SK-N-SH treated with all-trans-retinoic acid at 6 μM for 48 hours (cell line): ENCODE measurements at regions not wholly inside any gene's neighbourhood (a gene's known extent, or its start where the extent isn't known, plus 50 kb on each side); places are given as distances from the start of the nearest gene placed in this dataset.

Experiments
- ARNTL ChIP-seq: fragments of 450-650 bp; formaldehyde crosslinking; IDR thresholded peaks from 2 replicates; pipeline ENCODE4 v1.5.0; 2020; ENCODE audit warnings: low read depth, mild to moderate bottlenecking, moderate library complexity, borderline replicate concordance
- PPARA ChIP-seq: fragments of 250-450 bp; sonication (Bioruptor Pico); IDR thresholded peaks from 2 replicates; pipeline ENCODE4 v1.5.0; 2020; ENCODE audit warnings: mild to moderate bottlenecking, borderline replicate concordance
- SNAI2 ChIP-seq: fragments of 250-450 bp; sonication (Bioruptor Pico); IDR thresholded peaks from 2 replicates; pipeline ENCODE4 v1.5.0; 2020; ENCODE audit warnings: mild to moderate bottlenecking, moderate library complexity
- TOX ChIP-seq: fragments of 250-450 bp; sonication (Bioruptor Pico); IDR thresholded peaks from 2 replicates; pipeline ENCODE4 v1.8.0; 2021; ENCODE audit warnings: mild to moderate bottlenecking, moderate library complexity, borderline replicate concordance
- ZC3H10 ChIP-seq: fragments of 250-450 bp; sonication (Bioruptor Pico); IDR thresholded peaks from 2 replicates; pipeline ENCODE4 v1.5.1; 2021; ENCODE audit warnings: mild to moderate bottlenecking, moderate library complexity
- ZFP3 ChIP-seq: fragments of 250-450 bp; sonication (Bioruptor Pico); IDR thresholded peaks from 2 replicates; pipeline ENCODE4 v1.5.0; 2020; ENCODE audit warnings: mild to moderate bottlenecking, moderate library complexity
- ZNF565 ChIP-seq: fragments of 450-650 bp; formaldehyde crosslinking; conservative IDR thresholded peaks from 2 replicates; pipeline ENCODE4 v1.5.0; 2020; ENCODE audit warnings: low read depth, mild to moderate bottlenecking, moderate library complexity
- TF ChIP-seq, protein P1 (sequence below): fragments of 250-450 bp; sonication (Bioruptor Pico); IDR thresholded peaks from 2 replicates; pipeline ENCODE4 v1.8.0; 2020; ENCODE audit warnings: mild to moderate bottlenecking, moderate library complexity, borderline replicate concordance

DNA sequence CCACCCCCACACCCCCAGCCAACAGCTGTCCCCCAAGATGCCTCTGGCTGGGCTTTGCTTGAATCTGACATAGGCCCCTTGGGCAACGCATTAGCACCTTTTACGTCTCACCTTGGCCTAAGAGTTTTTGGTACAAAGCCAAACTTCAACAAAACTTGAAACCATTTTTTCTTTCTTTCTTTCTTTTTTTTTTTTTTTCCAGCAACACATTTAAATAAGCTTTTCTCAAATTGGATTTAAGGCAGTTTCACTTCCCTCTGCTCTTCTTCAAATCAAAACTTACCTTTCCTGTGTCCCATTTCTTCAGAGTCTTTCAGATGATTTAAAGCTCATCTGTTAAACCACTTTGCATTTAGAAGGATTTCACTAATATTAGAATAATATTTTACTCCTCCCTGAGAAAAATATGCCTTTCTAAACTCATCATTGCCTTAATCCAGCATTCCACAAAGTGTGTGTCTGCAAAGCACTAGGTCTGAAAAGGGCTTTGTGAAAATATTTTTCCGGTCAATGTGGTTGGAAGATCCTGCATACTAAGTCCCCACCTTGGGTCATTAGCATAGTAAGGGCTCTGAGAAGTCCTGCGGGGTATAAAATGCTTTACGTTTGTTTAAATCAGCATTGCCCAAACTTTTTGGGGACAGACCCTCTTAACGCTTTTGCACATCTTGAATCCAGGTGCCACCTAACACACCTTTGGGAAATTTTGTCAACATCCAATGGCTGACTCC is 217.0 kb downstream of the TLE3 start:
- TF ChIP-seq, protein P1, sequence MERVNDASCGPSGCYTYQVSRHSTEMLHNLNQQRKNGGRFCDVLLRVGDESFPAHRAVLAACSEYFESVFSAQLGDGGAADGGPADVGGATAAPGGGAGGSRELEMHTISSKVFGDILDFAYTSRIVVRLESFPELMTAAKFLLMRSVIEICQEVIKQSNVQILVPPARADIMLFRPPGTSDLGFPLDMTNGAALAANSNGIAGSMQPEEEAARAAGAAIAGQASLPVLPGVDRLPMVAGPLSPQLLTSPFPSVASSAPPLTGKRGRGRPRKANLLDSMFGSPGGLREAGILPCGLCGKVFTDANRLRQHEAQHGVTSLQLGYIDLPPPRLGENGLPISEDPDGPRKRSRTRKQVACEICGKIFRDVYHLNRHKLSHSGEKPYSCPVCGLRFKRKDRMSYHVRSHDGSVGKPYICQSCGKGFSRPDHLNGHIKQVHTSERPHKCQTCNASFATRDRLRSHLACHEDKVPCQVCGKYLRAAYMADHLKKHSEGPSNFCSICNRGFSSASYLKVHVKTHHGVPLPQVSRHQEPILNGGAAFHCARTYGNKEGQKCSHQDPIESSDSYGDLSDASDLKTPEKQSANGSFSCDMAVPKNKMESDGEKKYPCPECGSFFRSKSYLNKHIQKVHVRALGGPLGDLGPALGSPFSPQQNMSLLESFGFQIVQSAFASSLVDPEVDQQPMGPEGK (CRISPR knock-in tag) = no peak
- no peak for TF ChIP-seq ARNTL (CRISPR knock-in tag)
- TF ChIP-seq ZFP3 (CRISPR knock-in tag) = no peak
- TF ChIP-seq ZC3H10 (CRISPR knock-in tag) = no peak
- no peak for TF ChIP-seq ZNF565
- TF ChIP-seq PPARA (CRISPR knock-in tag) = no peak
- no peak for TF ChIP-seq TOX (CRISPR knock-in tag)
- TF ChIP-seq SNAI2 (CRISPR knock-in tag) = no peak
